GM12891 (cell line): ENCODE measurements at regions not wholly inside any gene's neighbourhood (a gene's known extent, or its start where the extent isn't known, plus 50 kb on each side); places are given as distances from the start of the nearest gene placed in this dataset.

Source experiments
- PAX5 ChIP-seq: IDR thresholded peaks from 2 replicates; pipeline ENCODE4 v1.6.1; 2011; ENCODE audit warnings: low read length, moderate library complexity, mild to moderate bottlenecking; ENCODE audit not compliant: insufficient read depth, severe bottlenecking
- POLR2A ChIP-seq: IDR thresholded peaks from 2 replicates; pipeline ENCODE4 v1.6.1; 2011; ENCODE audit warnings: low read depth, low read length, control low read depth
- POLR2AphosphoS5 ChIP-seq: IDR thresholded peaks from 2 replicates; pipeline ENCODE4 v1.6.1; 2011; ENCODE audit warnings: low read depth, low read length, control low read depth
- TAF1 ChIP-seq: IDR thresholded peaks from 2 replicates; pipeline ENCODE4 v1.6.1; 2011; ENCODE audit warnings: low read depth, low read length, control low read depth

- no peak for TF ChIP-seq POLR2AphosphoS5
- no peak for TF ChIP-seq PAX5
- no peak for TF ChIP-seq POLR2A
- no peak for TF ChIP-seq TAF1
Measured at GRCh38 chr11:134555510-134555909, 143.5 kb upstream of the B3GAT1 start.
